B cell (primary cell): ENCODE measurements at regions not wholly inside any gene's neighbourhood (a gene's known extent, or its start where the extent isn't known, plus 50 kb on each side); places are given as distances from the start of the nearest gene placed in this dataset.

ENCODE experiments used
- ATAC-seq: fragments of 200-7000 bp; cut with Tn5 transposase; one replicate; pipeline ENCODE4 v1.10.0; 2021; ENCODE audit warnings: low read depth, mild to moderate bottlenecking, moderate number of reproducible peaks, moderate library complexity
- CTCF ChIA-PET: fragments of 350-600 bp; sonication (Branson Sonifier 250); formaldehyde crosslinking; loops from one replicate; lab custom pipeline; 2021; ENCODE audit warnings: antibody characterized with exemption, inconsistent platforms; lab: Charles Lee
- POLR2A ChIA-PET: fragments of 350-600 bp; sonication (Branson Sonifier 250); formaldehyde crosslinking; loops from one replicate; lab custom pipeline; 2021; ENCODE audit warnings: antibody characterized with exemption; lab: Charles Lee
- DNase-seq: peaks from one replicate; pipeline ENCODE4 v3.0.0; 2013
- H2AFZ ChIP-seq: 2 replicates; pipeline ENCODE4 v1.6.1; 2012; ENCODE audit warnings: mild to moderate bottlenecking, low read depth, low read length; ENCODE audit not compliant: insufficient read depth, poor library complexity, severe bottlenecking
- H3K27ac ChIP-seq, 2 donors: 1 replicate in 1 of 2; 2 replicates in 1 of 2; pipeline ENCODE4 v1.5.1; 2012 to 2013; ENCODE audit warnings: low read length in 2 of 2, mild to moderate bottlenecking in 2 of 2, moderate library complexity in 1 of 2
- H3K27me3 ChIP-seq, 4 experiments: fragments of 200-600 bp in 1 of 4; sonication (generic) in 1 of 4; replicated peaks in 1 of 4; 1 replicate in 2 of 4; 2 replicates in 2 of 4; pipeline versions ENCODE4 v1.6.1 to v1.7.0; 2013 to 2016; ENCODE audit warnings: low read length in 3 of 4, mild to moderate bottlenecking in 2 of 4, mixed read lengths in 1 of 4, moderate library complexity in 1 of 4; ENCODE audit not compliant: insufficient read depth in 4 of 4, control insufficient read depth in 3 of 4; ENCODE audit errors: control extremely low read depth in 1 of 4
- H3K36me3 ChIP-seq, 2 experiments: replicated peaks in 1 of 2; 1 replicate in 1 of 2; 2 replicates in 1 of 2; pipeline versions ENCODE4 v1.6.1 to v1.7.1; 2013; ENCODE audit warnings: low read length in 1 of 2; ENCODE audit not compliant: insufficient read depth in 2 of 2, control insufficient read depth in 1 of 2; ENCODE audit errors: control extremely low read depth in 1 of 2, extremely low read depth in 1 of 2
- H3K4me1 ChIP-seq, 2 donors: fragments of 200-600 bp in 1 of 2; sonication (generic) in 1 of 2; 1 replicate in 1 of 2; 2 replicates in 1 of 2; pipeline versions ENCODE4 v1.5.1 to v1.6.1; 2013 to 2017; ENCODE audit warnings: low read length in 2 of 2; ENCODE audit not compliant: control insufficient read depth in 2 of 2, insufficient read depth in 2 of 2
- H3K4me2 ChIP-seq: replicated peaks from 2 replicates; pipeline ENCODE3; 2012; ENCODE audit warnings: mild to moderate bottlenecking, low read depth, low read length; ENCODE audit not compliant: poor library complexity, severe bottlenecking
- H3K4me3 ChIP-seq, 5 experiments: fragments of 200-600 bp in 1 of 5; sonication (generic) in 1 of 5; 1 replicate in 3 of 5; 2 replicates in 2 of 5; pipeline versions ENCODE4 v1.5.1 to v1.7.0; 2011 to 2016; ENCODE audit warnings: low read length in 4 of 5, mild to moderate bottlenecking in 4 of 5, low read depth in 2 of 5, control low read depth in 1 of 5, moderate library complexity in 1 of 5; ENCODE audit not compliant: insufficient read depth in 1 of 5; ENCODE audit errors: control extremely low read depth in 1 of 5, extremely low read depth in 1 of 5
- H3K79me2 ChIP-seq: fragments of 200-600 bp; sonication (generic); one replicate; pipeline ENCODE4 v1.6.0; 2016; ENCODE audit warnings: low read length; ENCODE audit not compliant: control insufficient read depth, insufficient read depth
- H3K9ac ChIP-seq: fragments of 200-600 bp; sonication (generic); 2 replicates; pipeline ENCODE4 v1.6.1; 2017; ENCODE audit warnings: mild to moderate bottlenecking, low read length, moderate library complexity
- H3K9me3 ChIP-seq, 3 donors: one replicate each; pipeline versions ENCODE4 v1.6.1 to v1.7.1; 2013; ENCODE audit warnings: low read length in 2 of 3; ENCODE audit not compliant: control insufficient read depth in 2 of 3, insufficient read depth in 1 of 3; ENCODE audit errors: control extremely low read depth in 1 of 3
- H4K20me1 ChIP-seq: 2 replicates; pipeline ENCODE4 v1.6.0; 2012; ENCODE audit warnings: mild to moderate bottlenecking, low read length; ENCODE audit not compliant: insufficient read depth, control insufficient read depth, poor library complexity, severe bottlenecking
- H3K27ac Mint-ChIP-seq: one replicate; pipeline ENCODE4 v1.8.0; 2021; ENCODE audit warnings: mixed read lengths
- H3K27me3 Mint-ChIP-seq: one replicate; pipeline ENCODE4 v1.8.0; 2021; ENCODE audit warnings: mixed read lengths
- H3K4me1 Mint-ChIP-seq: one replicate; pipeline ENCODE4 v1.8.0; 2021; ENCODE audit warnings: mixed read lengths
- H3K4me3 Mint-ChIP-seq: one replicate; pipeline ENCODE4 v1.8.0; 2021; ENCODE audit warnings: mixed read lengths
- H3K9me3 Mint-ChIP-seq: one replicate; pipeline ENCODE4 v1.8.0; 2022; ENCODE audit warnings: mixed read lengths; ENCODE audit not compliant: insufficient read depth
- CTCF ChIP-seq: fragments of 200-600 bp; IDR thresholded peaks from one replicate; pipeline ENCODE4 v1.8.0; 2022; ENCODE audit warnings: antibody characterized with exemption, mild to moderate bottlenecking
- EZH2 ChIP-seq: IDR thresholded peaks from 2 replicates; pipeline ENCODE4 v1.6.1; 2012; ENCODE audit warnings: borderline replicate concordance, low read depth, mild to moderate bottlenecking, moderate library complexity, low read length; ENCODE audit not compliant: insufficient read depth, poor library complexity, severe bottlenecking
- WGBS: methylation state at CpG from one replicate; pipeline ENCODE4 v1.1.5; 2013; ENCODE audit warnings: missing lambda C conversion rate; ENCODE audit not compliant: insufficient coverage; 5-methylcytosine and 5-hydroxymethylcytosine counted together
- intact Hi-C: fragments of 100-400 bp; cut with micrococcal nuclease; formaldehyde crosslinking; loops from one replicate; pipeline ENCODE4 v1.10.0; 2022

DNA sequence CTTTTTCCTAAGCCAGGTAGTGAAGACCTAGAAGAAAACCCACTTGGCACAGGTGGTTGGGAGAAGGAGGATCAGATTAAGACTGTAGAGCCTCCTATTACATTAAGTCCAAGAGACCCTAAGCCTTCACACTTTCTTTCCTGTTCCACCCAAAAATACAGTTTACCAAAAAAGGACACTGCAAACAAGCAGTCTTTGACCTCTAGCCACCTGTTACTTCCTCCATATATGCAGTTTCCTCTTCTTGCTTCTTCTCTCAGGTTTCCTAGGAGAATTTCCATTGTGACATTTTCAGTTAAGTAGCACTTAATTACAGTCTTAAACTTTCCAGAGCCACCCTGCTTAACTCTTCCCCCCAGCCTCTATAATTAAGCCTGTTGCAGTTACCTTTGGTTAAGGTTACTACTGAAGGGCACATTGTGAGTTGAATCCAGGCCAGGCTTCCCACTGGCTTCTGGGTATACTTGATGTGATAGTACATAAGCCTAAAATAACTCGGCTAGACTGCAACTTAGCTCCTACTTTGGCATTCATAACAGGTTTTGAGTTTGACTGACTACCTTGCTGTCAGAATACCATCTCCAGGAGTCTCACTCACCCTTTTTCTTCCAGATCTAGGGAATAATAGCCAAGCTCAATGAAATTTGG lies 114.2 kb upstream of the UMPS start:
- intact Hi-C loops = no loop called here
- H3K4me1 ChIP-seq = peaks cover 6 to 14% of the 10 kb centered on the region in 2 donors
- ATAC-seq (no peak), DNase-seq (no peak)
- no peaks in the 10 kb centered on the region for H3K27me3 ChIP-seq
- 67% methylated on average over 1 of the region's 1 CpG for WGBS
- H3K4me2 ChIP-seq = no peak overlapping the region
- Mint-ChIP-seq H3K27ac (no peak overlapping the region), H3K4me1 (peaks cover 16% of the 10 kb centered on the region), H3K9me3 (no peaks in the 10 kb centered on the region), H3K4me3 (no peak overlapping the region), H3K27me3 (no peaks in the 10 kb centered on the region)
- H3K9ac ChIP-seq = no peak overlapping the region
- H4K20me1 ChIP-seq = no peaks in the 10 kb centered on the region
- no peaks in the 10 kb centered on the region for H3K36me3 ChIP-seq
- no peaks in the 10 kb centered on the region for H3K79me2 ChIP-seq
- H3K4me3 ChIP-seq = no peak overlapping the region
- no peak overlapping the region for H3K27ac ChIP-seq
- H3K9me3 ChIP-seq = no peaks in the 10 kb centered on the region
- ChIA-PET POLR2A (no interaction called here), CTCF (no interaction called here)
- no peak overlapping the region for H2AFZ ChIP-seq
- TF ChIP-seq EZH2 (no peak), CTCF (no peak)

- Histone ChIP-seq H4K20me1 (no peaks in the 10 kb centered on the region), H3K27ac (no peak overlapping the region), H3K4me3 (no peak overlapping the region), H2AFZ (no peak overlapping the region), H3K4me2 (no peak overlapping the region), H3K9me3 (no peaks in the 10 kb centered on the region), H3K79me2 (no peaks in the 10 kb centered on the region), H3K36me3 (no peaks in the 10 kb centered on the region), H3K27me3 (no peaks in the 10 kb centered on the region), H3K9ac (no peak overlapping the region), H3K4me1 (peaks cover 6 to 14% of the 10 kb centered on the region in 2 donors)
- intact Hi-C loops = no loop called here
- Mint-ChIP-seq H3K4me3 (no peak overlapping the region), H3K4me1 (peaks cover 16% of the 10 kb centered on the region), H3K9me3 (no peaks in the 10 kb centered on the region), H3K27ac (no peak overlapping the region), H3K27me3 (no peaks in the 10 kb centered on the region)
- CTCF ChIA-PET = no interaction called here
- no peak for DNase-seq
- POLR2A ChIA-PET = no interaction called here
- WGBS = 86% methylated on average over 1 of the region's 1 CpG
- TF ChIP-seq CTCF = no peak
- TF ChIP-seq EZH2 = no peak
- ATAC-seq = no peak
Measured at GRCh38 chr3:124617177-124617576, 113.1 kb upstream of the UMPS start.
